AG10803 (cell line): ENCODE measurements at regions not wholly inside any gene's neighbourhood (a gene's known extent, or its start where the extent isn't known, plus 50 kb on each side); places are given as distances from the start of the nearest gene placed in this dataset.

Experiments
- DNase-seq: peaks from one replicate; pipeline ENCODE4 v3.0.0; 2010; ENCODE audit warnings: low read depth
- H3K4me3 ChIP-seq: 2 replicates; pipeline ENCODE4 v1.5.1; 2011; ENCODE audit warnings: mild to moderate bottlenecking, low read length, control low read depth
- TF ChIP-seq, protein P1 (sequence below): conservative IDR thresholded peaks from 2 replicates; pipeline ENCODE4 v1.5.1; 2011; ENCODE audit warnings: mild to moderate bottlenecking, low read length, control low read depth, inconsistent platforms

DNA sequence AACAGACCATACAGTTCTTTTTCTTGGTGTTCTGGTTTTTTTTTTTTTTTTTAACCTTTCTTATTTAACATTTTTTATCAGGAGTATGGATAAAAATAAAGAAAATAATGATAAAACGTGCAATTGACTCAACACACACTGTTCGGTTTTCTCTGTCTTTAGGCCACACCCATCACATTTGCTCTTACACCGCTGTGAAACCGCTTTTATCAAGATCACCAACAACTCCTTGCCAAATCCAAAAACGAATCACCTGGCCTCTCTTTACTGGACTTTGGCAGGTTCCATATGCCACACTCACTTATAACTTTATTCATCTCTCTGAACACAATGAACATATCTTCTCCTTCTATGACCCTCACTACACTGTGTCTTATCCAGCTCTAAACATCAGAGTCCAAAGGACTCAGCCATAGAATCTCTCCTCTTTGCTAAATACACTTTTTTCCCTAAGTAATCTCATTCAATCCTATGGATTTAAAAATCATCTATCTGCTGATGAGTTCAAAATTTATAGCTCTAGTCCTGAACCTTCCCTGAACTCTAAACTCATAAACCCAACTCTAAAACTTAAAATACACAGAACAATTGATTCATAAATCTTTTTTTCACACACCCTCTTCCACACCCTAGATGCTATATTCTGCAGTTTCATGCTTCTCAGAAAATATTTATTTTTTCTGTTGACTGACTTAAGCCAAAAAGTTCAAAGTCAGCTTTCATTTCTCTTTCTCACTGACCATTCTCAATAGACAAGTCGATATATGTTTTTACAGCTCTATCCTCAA is 800.6 kb upstream of the SOX9 start:
- no peak overlapping the region for H3K4me3 ChIP-seq

DNA sequence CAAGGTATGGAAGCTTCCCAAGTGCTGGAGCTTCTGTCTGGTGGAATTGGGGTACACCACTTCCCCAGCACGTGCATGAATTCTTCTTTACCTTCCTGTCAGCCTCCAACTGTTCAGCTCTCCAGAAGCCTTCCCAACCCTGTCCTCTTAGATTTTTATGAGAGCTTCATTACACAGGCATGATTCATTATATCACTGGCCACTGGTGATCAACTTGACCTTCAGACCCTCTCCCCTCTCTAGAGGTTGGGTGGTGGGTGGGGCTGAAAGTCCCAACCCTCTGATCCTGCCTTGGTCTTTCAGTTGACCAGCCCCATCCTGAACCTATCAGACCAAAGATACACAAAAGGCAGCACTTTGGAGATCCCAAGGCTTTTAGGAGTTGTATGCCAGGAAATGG is 795.7 kb upstream of the SOX9 start:
- DNase-seq: no peak
- H3K4me3 ChIP-seq: no peak overlapping the region
- TF ChIP-seq, protein P1, sequence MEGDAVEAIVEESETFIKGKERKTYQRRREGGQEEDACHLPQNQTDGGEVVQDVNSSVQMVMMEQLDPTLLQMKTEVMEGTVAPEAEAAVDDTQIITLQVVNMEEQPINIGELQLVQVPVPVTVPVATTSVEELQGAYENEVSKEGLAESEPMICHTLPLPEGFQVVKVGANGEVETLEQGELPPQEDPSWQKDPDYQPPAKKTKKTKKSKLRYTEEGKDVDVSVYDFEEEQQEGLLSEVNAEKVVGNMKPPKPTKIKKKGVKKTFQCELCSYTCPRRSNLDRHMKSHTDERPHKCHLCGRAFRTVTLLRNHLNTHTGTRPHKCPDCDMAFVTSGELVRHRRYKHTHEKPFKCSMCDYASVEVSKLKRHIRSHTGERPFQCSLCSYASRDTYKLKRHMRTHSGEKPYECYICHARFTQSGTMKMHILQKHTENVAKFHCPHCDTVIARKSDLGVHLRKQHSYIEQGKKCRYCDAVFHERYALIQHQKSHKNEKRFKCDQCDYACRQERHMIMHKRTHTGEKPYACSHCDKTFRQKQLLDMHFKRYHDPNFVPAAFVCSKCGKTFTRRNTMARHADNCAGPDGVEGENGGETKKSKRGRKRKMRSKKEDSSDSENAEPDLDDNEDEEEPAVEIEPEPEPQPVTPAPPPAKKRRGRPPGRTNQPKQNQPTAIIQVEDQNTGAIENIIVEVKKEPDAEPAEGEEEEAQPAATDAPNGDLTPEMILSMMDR: no peak

More for the DNA sequence above, 800.6 kb upstream of the SOX9 start:
- TF ChIP-seq, protein P1: no peak
- DNase-seq: no peak

DNA sequence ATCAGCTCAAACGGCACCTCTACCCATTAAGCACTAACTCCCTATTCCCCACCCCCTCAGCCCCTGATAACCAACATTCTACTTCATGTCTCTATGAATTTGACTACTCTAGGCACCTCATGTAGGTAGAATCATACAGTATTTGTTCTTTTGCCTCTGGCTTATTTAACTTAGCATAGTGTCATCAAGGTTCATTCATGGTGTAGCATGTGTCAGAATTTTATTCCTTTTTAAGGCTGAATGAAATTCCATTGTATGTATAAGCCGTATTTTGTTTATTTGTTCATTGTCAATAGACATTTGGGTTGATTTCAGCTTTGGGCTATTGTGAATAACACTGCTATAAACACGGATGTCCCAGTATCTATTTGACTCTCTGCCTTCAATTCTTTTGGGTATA is 794.9 kb upstream of the SOX9 start:
- no peak overlapping the region for H3K4me3 ChIP-seq
- TF ChIP-seq, protein P1: no peak
- no peak for DNase-seq

GRCh38 chr17:71327376-71328059 is 793.3 kb upstream of the SOX9 start:
- DNase-seq: peak; percentile 70
- TF ChIP-seq, protein P1: no peak
- H3K4me3 ChIP-seq: no peak overlapping the region

DNA sequence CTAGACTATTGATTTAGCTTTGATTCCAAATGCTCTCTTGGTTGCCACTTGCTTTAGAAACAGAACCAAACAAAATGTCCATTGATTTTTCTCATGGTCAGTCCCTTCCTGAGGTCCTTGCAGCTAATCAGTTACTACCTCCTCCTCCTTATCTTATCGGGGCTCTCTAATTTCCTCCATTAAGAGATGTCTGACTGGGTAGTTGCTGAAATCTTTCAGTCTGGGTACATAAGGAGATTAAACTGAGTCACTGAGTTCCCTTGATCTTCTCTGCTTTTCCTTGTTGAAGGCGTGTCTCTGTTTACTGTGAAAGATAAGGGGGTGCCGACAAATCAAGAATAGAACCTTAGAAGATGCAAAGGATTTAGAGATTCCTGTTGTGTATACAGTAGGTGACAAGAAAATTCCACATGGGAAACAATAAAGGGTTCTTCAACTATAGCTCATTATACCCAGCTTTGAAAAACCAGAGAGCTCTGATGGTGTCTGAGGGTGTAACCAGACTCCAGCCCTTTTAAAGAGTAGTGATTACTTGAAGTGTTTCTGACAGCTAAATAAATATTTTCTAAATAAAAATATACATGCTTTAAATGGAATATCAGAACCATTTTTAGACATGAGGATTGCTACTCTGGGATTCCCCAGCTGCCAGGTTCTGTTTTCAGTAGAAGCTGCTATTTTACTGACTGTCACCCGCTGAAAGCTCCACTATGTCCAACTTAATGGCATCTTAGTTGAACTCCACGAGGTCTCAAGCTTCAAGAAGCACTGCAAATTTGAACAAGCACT is 791.3 kb upstream of the SOX9 start:
- TF ChIP-seq, protein P1: no peak
- DNase-seq: no peak
- H3K4me3 ChIP-seq: no peak overlapping the region

DNA sequence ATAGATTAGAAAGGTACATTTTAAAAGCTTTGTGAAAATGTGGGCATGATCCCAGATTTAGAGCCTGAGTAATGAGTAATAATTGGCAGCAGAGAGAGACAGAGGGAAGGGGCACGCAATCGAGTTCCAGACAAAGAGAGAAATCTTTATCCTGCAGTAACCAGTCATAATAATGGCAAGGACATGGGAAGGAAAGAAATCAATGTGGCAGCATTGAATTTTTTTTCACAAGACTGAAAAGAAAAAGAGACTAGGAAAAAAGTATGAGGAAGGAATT is 790.8 kb upstream of the SOX9 start:
- TF ChIP-seq, protein P1: no peak
- DNase-seq: peak; percentile 70
- H3K4me3 ChIP-seq: no peak overlapping the region
